NOMO-1 treated with dmso at 0.1 percent for 144 hours (cell line): ENCODE measurements at regions not wholly inside any gene's neighbourhood (a gene's known extent, or its start where the extent isn't known, plus 50 kb on each side); places are given as distances from the start of the nearest gene placed in this dataset.
"Not testable (repeated sequence)": the region's sequence is repeated elsewhere in the genome, so short reads cannot be mapped to it uniquely, and the experiment has no call there.

Experiments used
- DNase-seq: peaks from one replicate; lab custom pipeline; 2025; ENCODE audit not compliant: unreplicated experiment; lab: John Stamatoyannopoulos, UW

- no peak for DNase-seq
These were observed 446.2 kb upstream of the ALCAM start for GRCh38 chr3:104920512-104920911.

GRCh38 chr3:104933972-104934371 is 432.7 kb upstream of the ALCAM start:
- DNase-seq, result no peak

- no peak for DNase-seq
These were observed 431.1 kb upstream of the ALCAM start for GRCh38 chr3:104935613-104936012.

GRCh38 chr3:104939196-104939595 is 427.5 kb upstream of the ALCAM start:
- no peak for DNase-seq

- no peak for DNase-seq
These were observed 424.9 kb upstream of the ALCAM start for GRCh38 chr3:104941785-104942184.

- DNase-seq, result no peak
These were observed 422.7 kb upstream of the ALCAM start for GRCh38 chr3:104943974-104944373.

- DNase-seq, result no peak
These were observed 418.8 kb upstream of the ALCAM start for GRCh38 chr3:104947943-104948342.

GRCh38 chr3:104949810-104950209 is 416.9 kb upstream of the ALCAM start:
- not testable (repeated sequence) for DNase-seq

GRCh38 chr3:104951426-104951825 is 415.3 kb upstream of the ALCAM start:
- no peak for DNase-seq

GRCh38 chr3:104952146-104952972 is 414.4 kb upstream of the ALCAM start:
- no peak for DNase-seq

- DNase-seq, result no peak
These were observed 409.9 kb upstream of the ALCAM start for GRCh38 chr3:104956620-104957345.

GRCh38 chr3:104960579-104960978 is 406.1 kb upstream of the ALCAM start:
- no peak for DNase-seq

GRCh38 chr3:104961851-104962250 is 404.9 kb upstream of the ALCAM start:
- DNase-seq, result no peak

GRCh38 chr3:104974316-104974715 is 392.4 kb upstream of the ALCAM start:
- no peak for DNase-seq

GRCh38 chr3:104977719-104978118 is 389.0 kb upstream of the ALCAM start:
- DNase-seq, result no peak

- DNase-seq, result no peak
These were observed 384.6 kb upstream of the ALCAM start for GRCh38 chr3:104982130-104982529.

- no peak for DNase-seq
These were observed 378.9 kb upstream of the ALCAM start for GRCh38 chr3:104987859-104988258.

GRCh38 chr3:104988496-104988895 is 378.2 kb upstream of the ALCAM start:
- DNase-seq, result no peak

- DNase-seq, result no peak
These were observed 376.8 kb upstream of the ALCAM start for GRCh38 chr3:104989878-104990277.

GRCh38 chr3:104990758-104991157 is 376.0 kb upstream of the ALCAM start:
- DNase-seq, result no peak

- no peak for DNase-seq
These were observed 374.0 kb upstream of the ALCAM start for GRCh38 chr3:104992676-104993075.

- no peak for DNase-seq
These were observed 360.5 kb upstream of the ALCAM start for GRCh38 chr3:105006164-105006563.
